NCI-H2227 treated with DMSO at 0.1 percent for 48 hours (cell line): ENCODE measurements at regions not wholly inside any gene's neighbourhood (a gene's known extent, or its start where the extent isn't known, plus 50 kb on each side); places are given as distances from the start of the nearest gene placed in this dataset.

Experiments used
- DNase-seq: peaks from one replicate; lab custom pipeline; 2025; lab: John Stamatoyannopoulos, UW

- no peak for DNase-seq
Measured at GRCh38 chr6:147037881-147038280, 166.3 kb upstream of the STXBP5 start.

- DNase-seq, result no peak
Measured at GRCh38 chr6:147040121-147040910, 163.9 kb upstream of the STXBP5 start.

DNA sequence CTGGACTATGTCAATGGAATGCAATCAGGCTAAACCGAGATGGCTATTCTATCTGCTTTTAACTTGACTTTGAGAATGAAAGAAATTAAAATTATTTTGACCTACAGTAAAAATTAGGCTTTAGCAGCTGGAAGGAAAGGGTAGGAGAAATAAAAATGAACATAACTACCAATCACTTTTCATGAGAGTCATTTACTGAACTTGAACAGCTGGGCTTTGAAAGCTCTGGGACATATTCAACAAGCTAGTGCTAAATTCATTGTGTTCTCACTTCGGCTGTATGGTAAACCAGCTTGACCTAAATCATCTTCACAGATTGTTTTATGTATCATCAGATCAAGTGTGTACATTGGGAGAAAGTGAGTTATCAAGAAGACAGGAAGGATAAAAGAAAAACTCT lies 161.5 kb upstream of the STXBP5 start:
- no peak for DNase-seq

GRCh38 chr6:147043994-147044477 lies 160.2 kb upstream of the STXBP5 start:
- DNase-seq, result no peak

GRCh38 chr6:147046141-147046877 lies 157.9 kb upstream of the STXBP5 start:
- no peak for DNase-seq

DNA sequence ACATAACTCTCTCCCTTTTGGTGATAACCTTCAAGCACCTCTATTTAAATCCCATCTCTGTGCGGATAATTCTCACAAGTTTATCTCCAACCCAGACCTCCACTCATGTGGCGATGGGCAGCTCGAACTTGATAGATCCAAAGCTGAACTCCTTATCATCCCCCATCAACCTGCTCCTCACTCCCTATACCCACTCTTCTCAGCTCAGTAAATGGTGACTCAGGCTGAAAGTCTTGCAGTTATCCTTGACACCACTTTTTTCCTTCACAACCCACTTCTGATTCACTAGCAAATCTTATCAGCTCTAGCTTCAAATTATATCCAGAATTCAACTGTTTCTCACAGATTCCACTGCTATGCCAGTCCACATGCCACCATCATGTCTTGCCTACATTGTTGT lies 155.3 kb upstream of the STXBP5 start:
- no peak for DNase-seq

DNA sequence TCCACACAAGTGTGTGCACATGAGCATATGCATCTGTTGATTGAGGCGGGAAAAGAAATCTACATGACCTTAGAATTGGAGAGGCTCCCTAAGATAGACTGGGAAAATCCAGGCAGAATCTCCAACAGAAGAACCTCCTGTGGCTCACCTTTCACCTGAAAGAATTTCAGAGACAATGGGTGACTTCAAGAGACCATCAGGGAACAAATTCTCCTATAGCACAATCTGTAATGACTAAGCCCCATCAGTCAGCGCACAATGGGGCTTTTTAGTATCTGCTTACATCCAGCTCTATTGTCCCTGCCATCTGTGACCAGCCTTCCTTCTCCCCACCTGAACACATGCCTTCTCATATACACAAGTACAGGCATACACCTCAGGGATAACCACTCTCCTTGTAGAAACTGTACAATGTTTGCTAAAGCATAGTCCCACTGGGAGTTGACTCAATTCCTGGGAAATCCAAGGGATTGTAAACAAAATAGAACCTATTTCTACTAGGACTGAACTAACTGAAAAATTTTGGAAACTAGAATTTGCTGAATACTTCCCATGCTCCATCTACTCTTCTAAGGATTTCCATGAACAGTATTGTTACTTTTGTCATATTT lies 150.8 kb upstream of the STXBP5 start:
- no peak for DNase-seq

DNA sequence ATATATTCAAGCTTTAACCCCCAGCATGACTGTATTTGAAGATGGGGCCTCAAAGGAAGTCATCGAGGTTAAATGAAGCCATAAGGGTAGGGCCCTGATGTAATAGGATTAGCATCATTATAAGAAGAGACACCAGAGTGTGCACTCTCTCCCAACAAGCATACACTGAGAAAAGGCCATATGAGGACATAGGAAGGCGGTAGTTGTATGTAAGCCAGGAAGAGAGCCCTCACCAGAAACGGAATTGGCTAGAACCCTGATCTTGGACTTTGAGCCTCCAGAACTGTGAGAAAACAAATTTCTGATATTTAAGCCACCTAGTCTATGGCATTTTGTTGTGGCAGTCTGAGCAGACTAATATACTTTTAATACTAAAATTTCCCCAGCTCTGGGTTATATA lies 150.1 kb upstream of the STXBP5 start:
- no peak for DNase-seq

DNA sequence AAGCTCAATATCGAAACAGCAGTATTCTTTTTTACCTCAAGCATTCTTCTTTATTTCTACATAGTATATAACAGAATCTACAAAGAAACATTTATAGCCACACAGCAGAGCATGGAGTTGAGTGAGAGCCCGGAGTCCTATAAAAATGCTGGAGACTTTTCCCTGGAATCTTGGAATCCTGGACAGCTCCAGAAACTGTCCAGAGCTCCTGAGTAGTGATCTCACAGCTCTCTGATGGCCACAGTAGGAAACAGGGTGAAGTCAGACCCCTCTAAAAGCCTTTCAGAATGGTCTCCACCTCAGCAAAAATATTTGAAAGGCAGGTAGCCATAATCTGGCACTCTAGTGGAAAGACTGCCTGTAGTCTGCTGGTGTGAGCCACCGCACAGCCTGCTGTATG lies 149.3 kb upstream of the STXBP5 start:
- DNase-seq, result no peak

- no peak for DNase-seq
Measured at GRCh38 chr6:147055821-147056392, 148.3 kb upstream of the STXBP5 start.

- no peak for DNase-seq
Measured at GRCh38 chr6:147057188-147057587, 147.0 kb upstream of the STXBP5 start.

GRCh38 chr6:147057705-147058342 lies 146.4 kb upstream of the STXBP5 start:
- no peak for DNase-seq

DNA sequence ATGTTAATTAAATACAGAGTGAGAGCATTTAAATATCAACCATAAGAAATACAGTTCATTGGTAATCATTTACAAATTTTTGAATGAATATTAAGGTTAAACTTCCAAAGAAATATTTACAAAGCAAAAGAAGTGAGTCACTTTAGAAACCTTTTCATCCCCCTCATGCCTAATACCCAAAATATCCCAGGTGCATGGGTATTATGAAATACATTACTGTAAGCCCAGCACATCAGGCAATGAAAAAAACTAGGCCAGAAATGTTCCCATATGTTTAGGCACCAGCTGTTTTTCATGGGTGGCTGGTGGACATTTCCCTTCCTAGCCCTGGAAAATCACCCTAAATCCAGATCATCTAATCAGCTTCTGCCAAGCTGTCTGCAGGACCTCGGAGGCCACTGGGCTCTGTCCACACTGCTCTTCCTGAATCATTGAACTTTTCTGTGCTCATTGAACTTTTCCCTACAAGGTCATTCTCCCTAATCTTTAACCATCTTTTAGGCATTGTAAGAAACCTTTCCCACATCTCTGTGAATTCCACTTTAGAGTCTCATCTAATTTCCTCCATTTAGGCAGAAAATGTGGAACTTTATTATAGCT lies 145.3 kb upstream of the STXBP5 start:
- no peak for DNase-seq

DNA sequence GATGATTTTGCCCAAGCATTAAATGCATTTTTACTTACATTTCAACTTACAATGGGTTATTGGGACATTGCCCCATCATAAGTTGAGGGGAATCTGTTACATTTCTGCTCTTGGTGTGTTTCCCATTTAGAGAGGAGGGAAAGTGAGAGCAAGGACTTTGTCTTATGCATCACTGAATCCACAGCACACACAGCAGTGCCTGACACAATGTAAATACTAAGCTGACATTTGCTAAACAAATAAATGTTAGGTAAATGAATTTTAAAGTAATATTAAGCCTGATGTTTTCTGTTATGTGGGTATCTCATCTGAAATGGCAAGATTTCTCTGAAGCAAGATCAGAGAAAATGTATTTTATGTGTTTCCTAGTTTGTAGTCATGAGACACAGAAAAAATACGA lies 143.6 kb upstream of the STXBP5 start:
- DNase-seq, result no peak

GRCh38 chr6:147061252-147061651 lies 143.0 kb upstream of the STXBP5 start:
- DNase-seq, result no peak

GRCh38 chr6:147063469-147064031 lies 140.7 kb upstream of the STXBP5 start:
- no peak for DNase-seq

DNA sequence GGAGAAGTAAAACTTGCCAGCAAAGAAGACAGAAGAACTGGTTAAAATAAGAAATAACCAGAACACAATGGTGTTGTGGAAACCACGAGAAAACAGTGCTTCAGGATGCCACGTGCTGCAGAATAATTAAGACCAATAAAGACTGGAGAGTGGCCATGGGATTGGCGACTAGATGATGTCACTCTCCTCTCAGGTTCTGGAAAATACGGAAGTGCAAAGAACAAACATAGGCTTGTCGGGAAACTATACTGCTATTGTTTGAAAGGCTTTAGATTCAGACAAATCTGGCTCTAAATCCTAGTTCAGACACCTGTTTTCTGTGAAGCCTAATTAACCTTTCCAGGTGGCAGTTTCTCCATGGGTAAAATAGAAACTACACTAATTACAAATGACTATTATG lies 138.4 kb upstream of the STXBP5 start:
- DNase-seq, result no peak

DNA sequence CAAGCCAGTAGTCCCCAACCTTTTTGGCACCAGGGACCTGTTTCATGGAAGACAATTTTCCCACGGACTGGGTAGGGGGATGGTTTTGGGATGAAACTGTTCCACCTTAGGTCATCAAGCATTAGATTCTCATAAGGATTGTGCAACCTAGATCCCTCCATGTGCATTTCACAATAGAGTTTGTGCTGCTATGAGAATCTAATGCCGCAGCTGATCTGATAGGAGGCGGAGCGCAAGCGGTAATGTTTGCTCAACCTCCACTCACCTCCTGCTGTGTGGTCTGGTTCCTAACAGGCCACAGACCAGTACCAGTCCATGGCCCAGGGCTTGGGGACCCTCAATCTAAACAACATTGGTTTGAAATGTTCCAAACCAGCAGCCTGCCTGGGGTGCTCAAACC lies 137.0 kb upstream of the STXBP5 start:
- DNase-seq, result no peak

DNA sequence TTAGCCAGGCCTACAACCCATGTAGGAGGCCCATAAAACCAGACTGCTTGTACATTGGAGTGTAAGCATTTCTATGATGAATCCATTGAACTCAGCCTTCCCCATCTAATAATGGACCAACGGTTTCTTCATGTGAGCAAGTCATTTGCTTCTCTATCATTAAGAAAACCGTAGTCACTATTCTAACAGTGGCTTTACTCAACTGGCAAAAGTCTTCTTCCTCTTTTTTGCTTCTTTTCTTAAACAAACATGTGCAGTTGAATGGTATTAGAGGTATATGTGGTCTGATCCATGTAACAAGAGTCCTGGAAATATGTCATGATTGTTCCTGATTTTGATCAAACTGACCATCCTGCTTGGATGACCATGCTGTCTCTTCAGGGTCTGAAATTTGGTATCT lies 132.4 kb upstream of the STXBP5 start:
- no peak for DNase-seq

DNA sequence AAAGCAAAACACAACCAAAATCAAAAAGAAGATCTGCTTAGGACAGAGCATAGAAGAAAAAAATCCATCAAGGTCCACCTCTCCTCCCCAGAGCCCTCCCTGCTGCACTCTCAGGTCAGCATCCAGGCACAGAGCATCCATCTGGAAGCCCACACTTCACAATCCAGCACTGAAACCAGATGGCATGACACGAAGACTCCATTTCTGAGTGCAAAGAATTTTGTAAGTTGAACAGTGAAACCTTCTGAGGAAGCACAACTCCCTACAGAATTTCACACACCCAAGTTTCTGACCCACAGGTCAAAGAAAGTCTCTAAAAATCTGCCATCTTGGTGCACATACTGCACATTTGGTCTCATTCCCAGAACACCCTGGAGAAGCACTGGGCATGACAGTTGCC lies 128.8 kb upstream of the STXBP5 start:
- no peak for DNase-seq

- no peak for DNase-seq
Measured at GRCh38 chr6:147077251-147077650, 127.0 kb upstream of the STXBP5 start.
